ENCODE measurements at regions not wholly inside any gene's neighbourhood (a gene's known extent, or its start where the extent isn't known, plus 50 kb on each side); places are given as distances from the start of the nearest gene placed in this dataset.

- Histone ChIP-seq H3K9ac (ENCODE audit: insufficient read depth, low read depth, low read length) (no peak overlapping the region), H3K4me2 (ENCODE audit: low read depth, low read length) (no peak overlapping the region), H3K36me3 (replicated peaks in 1 of 2; ENCODE audit: control insufficient read depth in 1 of 2, insufficient read depth in 2 of 2, low read length in 2 of 2) (no peaks in the 10 kb centered on the region), H3K27me3 (ENCODE audit: control insufficient read depth in 1 of 2, insufficient read depth in 2 of 2, low read length in 2 of 2) (no peaks in the 10 kb centered on the region), H4K20me1 (ENCODE audit: insufficient read depth, low read length) (no peaks in the 10 kb centered on the region), H3K9me3 (ENCODE audit: low read length) (no peaks in the 10 kb centered on the region), H3K4me3 (replicated peaks in 1 of 3; ENCODE audit: insufficient read depth in 1 of 3, low read depth in 2 of 3, low read length in 3 of 3) (no peak overlapping the region), H2AFZ (ENCODE audit: low read length) (no peak overlapping the region), H3K4me1 (ENCODE audit: insufficient read depth, low read length) (peaks cover 12% of the 10 kb centered on the region; the same call in 1 of the 2 replicates), H3K27ac (ENCODE audit: extremely low read length, insufficient read depth, low read length) (no peak overlapping the region), H3K79me2 (ENCODE audit: insufficient read depth, low read length) (no peaks in the 10 kb centered on the region)
- POLR2A ChIA-PET: no interaction called here
- WGBS (ENCODE audit: low lambda C conversion rate): 54% methylated on average over 8 of the region's 14 CpGs
- BruUV-seq (replicated peaks): no TSS peak
- no peak for ATAC-seq
- FAIRE-seq: no peak
- CTCF ChIA-PET (ENCODE audit: low intra/inter-chr PET ratio, low total read pairs): no interaction called here
- TF ChIP-seq ZNF776 (CRISPR knock-in tag; IDR thresholded peaks at IDR 0.05): no peak
- TF ChIP-seq ZNF788 (CRISPR knock-in tag; IDR thresholded peaks at IDR 0.05; ENCODE audit: borderline replicate concordance): no peak
- no peak for TF ChIP-seq HNF1A (IDR thresholded peaks at IDR 0.05; ENCODE audit: low read depth)
- TF ChIP-seq HNF1A (CRISPR knock-in tag; IDR thresholded peaks at IDR 0.05; ENCODE audit: borderline replicate concordance): no peak
- TF ChIP-seq ZNF263 (CRISPR knock-in tag; IDR thresholded peaks at IDR 0.05): no peak
- no peak for TF ChIP-seq SOX5 (CRISPR knock-in tag; IDR thresholded peaks at IDR 0.05; ENCODE audit: borderline replicate concordance)
- TF ChIP-seq ZNF292 (CRISPR knock-in tag; IDR thresholded peaks at IDR 0.05; ENCODE audit: borderline replicate concordance, low read depth): no peak
- TF ChIP-seq RBM22 (optimal IDR thresholded peaks at IDR 0.05; ENCODE audit: low read length): no peak
- no peak for TF ChIP-seq MAFK (conservative IDR thresholded peaks at IDR 0.05 in 1 of 2, IDR thresholded peaks at IDR 0.05 in 1 of 2; ENCODE audit: low read length in 2 of 2)
- TF ChIP-seq ETV6 (CRISPR knock-in tag; conservative IDR thresholded peaks at IDR 0.05): no peak
- no peak for TF ChIP-seq PRDM15 (CRISPR knock-in tag; IDR thresholded peaks at IDR 0.05)
- TF ChIP-seq POLR2A (IDR thresholded peaks at IDR 0.05; ENCODE audit: insufficient read depth in 1 of 2, low read depth in 2 of 2, low read length in 2 of 2): no peak
- no peak for DNase-seq (ENCODE audit: low spot score)
- in situ Hi-C loops (cut with HindIII; ENCODE audit: extremely low pct_ligation_motif_present, low pct_unique_long_range_greater_than_20kb) (no loop called here), intact Hi-C loops (cut with micrococcal nuclease; ENCODE audit: unreplicated experiment) (no loop called here)
These were observed 211.3 kb downstream of the KLF13 start for GRCh38 chr15:31537770-31538592.

Data from HepG2 (cell line).